Mucosa of gallbladder (tissue), 1 donor: ENCODE measurements at regions not wholly inside any gene's neighbourhood (a gene's known extent, or its start where the extent isn't known, plus 50 kb on each side); places are given as distances from the start of the nearest gene placed in this dataset.

ENCODE experiments used
- DNase-seq: peaks from one replicate; pipeline ENCODE4 v3.0.0-alpha.2; 2020; ENCODE audit warnings: low spot score
- donor health status: DM: no; HTN: no; CAD: no.

DNA sequence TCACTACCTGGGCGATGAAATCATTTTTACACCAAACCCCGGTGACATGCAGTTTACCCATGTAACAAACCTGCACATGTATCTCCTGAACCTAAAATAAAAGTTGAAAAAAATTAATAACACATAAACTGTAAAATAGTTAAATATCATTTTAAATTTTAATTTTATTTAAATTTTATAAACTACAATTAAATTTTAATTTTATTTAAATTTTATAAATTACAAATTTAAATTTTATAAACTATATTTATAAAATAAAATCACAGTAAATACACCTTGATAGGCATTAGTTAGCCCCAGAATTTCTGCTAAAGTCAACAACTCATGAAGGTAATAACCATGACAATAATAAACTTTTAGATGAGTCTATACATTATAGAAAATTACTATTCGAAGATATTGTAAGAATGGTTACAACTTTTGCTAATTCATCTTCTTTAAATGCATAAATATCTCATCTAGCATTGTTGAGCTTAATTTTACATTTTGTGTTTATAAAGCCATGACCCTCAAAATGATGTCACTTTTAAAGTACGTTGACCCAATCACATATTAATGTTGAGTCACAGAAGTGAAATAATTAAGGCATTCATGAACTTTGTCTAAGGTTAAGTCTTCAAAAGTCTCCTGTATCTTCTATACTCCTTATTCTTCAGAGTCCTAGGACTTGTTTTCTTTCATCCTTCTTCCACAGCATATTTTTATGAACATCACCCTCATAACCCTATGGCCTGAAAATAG, 755.8 kb upstream of the LCORL start:
- DNase-seq: no peak

DNA sequence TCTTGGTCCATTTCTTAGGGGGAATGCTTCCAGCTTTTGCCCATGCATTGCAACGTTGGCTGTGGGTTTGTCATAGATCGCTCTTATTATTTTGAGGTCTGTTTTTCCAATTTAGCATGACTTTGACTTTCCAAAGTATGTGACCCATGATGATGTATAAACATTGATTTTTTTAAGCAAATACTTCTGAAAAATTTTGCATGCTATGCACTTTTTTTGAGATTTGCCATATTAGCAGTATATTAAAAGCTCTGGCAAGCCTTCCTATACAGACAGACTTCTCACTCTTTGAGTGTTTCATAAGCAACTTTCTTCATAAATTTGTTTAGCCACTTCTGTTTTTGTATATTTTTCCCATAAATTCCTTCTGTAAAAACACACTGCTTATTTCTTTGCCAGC, 746.4 kb upstream of the LCORL start:
- DNase-seq: no peak

DNA sequence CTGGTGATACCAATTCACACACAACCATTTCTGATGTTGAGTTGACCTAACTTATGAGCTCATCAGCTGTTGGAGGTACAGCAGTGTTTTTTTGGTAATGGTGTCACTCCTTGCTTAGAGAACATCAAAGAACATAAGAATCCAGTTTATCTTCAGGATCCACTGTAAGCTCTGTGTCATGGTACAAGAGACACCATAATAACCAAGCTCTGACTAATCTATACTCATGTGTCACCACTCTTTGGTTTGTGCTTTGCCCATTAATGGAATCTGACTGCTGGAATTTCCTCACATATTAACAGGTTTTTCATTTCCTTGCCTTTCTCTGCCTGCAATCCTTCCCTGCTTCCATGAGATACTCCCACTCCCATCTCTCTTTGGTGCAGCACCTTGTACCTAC, 735.1 kb upstream of the LCORL start:
- no peak for DNase-seq

DNA sequence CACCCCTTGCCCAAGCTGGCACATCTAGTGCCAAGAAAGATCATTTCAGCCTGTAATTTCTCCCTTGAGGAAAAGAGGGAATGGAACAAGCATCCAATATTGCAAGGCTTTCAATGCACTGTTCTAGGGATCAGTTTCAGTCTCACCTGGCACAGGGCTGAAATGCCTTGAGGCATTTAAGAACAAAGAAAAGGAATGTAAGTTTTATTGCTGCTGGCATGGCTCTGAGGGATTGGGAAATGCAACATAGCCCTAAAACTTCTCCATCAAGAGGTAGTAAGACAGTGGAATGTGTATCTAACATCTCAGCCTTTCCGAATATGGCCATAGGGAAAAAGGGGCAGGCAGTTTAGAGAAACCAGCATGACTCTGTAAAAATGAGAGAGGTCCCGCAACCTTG, 732.6 kb upstream of the LCORL start:
- DNase-seq: no peak

DNA sequence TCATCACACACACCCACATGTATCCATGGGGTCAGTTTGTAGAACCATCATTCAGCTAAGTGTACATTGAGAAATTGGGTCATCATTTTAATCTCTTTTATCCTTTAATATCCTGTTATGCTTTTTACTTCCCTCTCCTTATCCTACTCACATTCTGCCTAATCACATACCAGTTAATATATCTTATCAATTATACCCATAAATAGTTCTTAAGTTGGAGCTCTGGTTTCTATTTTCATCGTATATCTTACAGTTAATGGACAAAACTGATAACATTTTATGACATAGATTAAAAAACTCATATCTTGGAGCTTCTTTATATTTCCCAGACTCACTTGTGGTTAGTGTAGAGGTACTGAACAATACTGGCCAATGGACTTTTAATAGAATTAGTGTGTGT, 729.5 kb upstream of the LCORL start:
- no peak for DNase-seq

DNA sequence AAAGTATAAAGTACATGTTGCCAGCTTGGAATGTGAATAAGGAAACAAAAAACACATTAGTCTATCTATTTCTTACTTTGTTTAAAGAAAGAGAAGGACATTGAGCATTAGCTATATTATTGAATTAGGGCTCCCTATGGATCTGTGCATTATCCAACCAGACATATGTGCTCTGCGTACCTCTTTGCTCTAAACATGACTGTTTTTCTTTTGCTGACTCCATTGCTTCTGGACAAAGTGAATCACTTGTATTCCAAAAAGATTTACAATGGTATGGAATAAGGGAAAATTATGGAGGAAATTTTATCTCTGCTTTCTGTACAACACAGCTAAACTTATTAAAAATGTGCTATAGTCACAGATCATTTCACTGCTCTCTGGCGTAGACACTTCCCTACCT, 727.8 kb upstream of the LCORL start:
- no peak for DNase-seq

DNA sequence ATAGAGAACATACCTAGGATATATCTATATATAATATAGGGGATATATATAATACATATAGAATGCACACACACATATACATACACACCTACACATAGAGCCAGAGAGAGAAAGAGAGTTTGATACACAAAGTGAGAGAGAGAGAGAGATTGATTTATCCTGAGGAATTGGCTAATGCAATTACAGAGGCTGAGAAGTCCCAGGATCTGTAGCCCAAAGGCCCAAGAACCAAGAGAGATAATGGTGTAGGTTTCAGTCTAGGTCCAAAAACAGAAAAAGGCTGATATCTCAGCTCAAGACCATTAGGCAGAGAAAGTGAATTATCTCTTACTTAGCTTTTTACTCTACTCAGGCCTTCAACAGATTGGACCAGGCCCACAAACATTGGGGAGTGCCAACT, 715.0 kb upstream of the LCORL start:
- DNase-seq: no peak

DNA sequence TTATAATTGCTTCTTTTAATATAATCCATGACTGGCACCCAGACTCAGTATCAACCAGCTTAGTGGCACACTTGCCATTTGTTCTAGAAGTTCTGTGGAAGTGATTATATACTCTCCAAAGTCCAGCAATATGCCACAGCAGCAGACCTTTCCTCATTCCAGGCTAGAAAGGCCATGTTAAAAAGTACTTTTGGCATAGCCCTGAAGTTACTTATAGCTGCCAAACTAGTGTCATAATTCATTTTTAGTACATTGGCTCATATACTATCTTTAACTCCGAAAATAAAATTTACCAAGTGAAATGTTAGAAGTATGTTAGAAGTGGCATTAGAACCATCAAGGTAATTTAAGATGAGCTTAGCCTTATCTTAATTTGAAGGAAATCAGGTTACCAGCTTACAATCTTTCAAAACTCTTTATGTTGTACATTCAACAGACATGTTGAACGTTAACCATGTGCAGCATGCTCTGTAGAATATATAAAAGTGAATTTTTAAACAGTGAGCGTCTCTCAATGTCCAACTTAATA, 714.2 kb upstream of the LCORL start:
- no peak for DNase-seq

DNA sequence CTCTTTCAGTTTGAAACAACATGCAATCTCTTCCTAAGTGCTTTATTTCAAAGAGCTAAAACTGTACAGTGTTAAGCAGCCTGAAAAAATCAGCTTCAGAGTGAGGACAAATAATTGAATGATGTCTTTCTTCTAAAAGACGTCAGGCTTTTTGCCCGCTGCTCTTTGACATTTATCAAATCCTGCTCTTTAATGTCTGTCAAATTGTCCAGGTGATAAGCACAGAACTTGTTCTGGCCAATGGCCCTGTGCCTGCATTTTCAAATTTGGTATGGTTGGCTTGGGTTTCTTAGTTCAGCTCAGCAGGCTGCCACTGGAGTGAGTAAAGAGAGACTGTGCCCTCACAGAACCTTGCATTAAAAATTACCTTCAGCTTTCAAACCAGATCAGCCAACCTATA, 712.9 kb upstream of the LCORL start:
- DNase-seq: no peak

DNA sequence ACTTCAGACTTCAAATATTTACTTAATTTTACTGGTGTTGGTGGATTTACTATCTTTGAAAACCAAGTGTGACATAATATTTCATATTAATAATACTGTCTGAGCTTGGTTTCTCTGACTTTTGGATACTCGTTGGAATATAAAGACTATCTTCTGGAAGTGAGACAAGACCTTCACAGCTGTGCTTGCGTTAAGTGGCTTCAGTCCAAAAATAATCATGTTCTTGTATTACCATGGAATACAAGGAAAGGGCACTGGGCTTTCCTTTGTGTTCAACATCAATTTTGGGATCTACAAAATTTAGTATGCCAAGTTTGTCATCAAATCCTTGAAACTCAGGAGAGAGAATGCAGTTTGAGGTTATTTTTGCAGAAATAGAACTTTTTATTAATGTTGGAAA, 712.4 kb upstream of the LCORL start:
- DNase-seq: no peak

DNA sequence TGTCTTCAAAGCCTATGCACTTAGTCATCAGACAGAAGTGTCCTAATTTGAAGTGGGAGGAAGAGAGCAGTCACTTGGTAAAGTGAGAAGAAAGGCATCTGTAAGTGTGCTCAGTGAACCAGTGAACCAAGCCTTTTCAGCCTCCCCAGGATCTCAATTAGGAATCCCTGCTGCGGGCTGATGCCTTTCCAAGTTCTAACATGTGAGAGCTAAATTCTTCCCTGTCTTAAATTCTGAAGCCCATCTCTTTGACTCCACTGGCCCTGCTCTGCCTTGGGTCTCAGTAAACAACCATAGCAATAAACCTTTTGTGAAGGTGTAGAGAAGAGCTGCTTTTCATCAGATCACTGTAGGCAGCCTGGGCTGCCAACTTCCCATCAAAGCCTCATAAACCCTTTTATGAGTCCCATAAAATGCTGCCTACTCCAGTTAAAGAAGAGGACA, 701.2 kb upstream of the LCORL start:
- no peak for DNase-seq

DNA sequence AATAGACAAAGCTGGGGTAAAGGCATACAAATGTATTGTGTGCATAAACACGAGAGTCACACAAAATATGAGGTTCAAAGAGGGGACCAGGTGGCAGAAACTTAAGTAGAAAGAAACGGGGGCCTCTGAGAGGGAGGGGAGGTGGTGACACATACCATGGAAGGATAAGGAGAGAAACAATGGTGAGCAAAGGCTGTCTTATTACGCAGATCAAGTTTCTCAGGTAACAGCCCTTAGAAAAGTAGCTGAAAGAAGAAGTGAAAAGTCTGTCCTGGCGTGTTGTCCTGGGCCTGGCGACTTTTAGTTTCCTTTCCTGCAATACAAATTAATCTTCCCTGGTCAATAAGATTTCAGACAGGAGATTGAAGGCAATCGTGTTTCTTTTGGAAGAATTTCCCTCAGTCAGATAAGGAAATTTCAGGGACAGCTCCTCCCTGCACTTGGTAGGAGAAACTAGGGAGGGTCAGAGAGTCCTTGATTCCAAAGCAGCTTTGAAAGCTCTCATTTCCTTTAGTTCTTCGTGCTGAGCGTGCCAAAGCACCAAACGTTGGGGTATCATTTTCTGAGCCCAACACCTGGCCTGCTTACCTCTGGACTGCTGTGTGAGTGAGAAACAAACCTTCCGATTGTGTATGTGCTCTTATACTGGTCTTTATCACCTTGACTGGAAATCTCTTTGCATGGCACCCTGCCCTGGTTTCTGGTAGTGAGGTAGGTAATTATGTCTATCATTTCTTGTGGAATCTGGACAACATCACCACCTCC, 676.7 kb upstream of the LCORL start:
- no peak for DNase-seq

DNA sequence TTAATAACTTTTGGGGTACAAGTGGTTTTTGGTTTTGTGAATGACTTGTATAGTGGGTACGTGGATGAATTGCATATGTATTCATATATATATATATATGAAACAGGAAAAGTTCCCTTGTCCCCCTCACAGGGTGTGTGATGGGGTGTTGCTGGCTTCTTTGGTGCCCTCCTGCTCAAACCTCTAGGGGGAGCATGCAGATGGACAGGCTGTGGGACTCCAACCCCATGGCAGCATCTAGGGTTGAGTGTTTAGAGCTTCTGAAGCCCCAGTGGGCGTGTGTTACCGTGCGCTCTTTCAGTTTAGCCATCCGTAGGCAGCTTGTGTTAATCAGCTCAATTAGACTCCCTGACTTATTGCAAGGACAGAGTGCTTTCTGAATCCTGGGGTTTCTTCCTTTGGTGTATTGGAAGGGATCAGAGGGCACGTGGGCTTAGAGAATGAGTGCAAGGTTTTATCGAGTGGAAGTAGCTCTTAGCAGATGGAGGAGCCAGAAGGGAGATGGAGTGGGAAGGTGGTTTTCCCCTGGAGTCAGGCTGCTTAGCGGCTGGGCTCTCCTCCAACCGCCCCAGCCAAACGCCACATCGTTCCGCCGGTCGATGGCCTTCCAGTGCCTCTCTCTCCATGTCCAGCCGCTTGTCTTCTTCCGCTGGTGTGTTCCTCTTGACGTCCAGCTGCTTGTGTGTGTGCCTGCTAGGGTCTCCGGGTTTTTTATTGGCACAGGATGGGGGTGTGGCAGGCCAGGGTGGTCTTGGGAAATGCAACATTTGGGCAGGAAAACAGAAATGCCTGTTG, 674.4 kb upstream of the LCORL start:
- no peak for DNase-seq

DNA sequence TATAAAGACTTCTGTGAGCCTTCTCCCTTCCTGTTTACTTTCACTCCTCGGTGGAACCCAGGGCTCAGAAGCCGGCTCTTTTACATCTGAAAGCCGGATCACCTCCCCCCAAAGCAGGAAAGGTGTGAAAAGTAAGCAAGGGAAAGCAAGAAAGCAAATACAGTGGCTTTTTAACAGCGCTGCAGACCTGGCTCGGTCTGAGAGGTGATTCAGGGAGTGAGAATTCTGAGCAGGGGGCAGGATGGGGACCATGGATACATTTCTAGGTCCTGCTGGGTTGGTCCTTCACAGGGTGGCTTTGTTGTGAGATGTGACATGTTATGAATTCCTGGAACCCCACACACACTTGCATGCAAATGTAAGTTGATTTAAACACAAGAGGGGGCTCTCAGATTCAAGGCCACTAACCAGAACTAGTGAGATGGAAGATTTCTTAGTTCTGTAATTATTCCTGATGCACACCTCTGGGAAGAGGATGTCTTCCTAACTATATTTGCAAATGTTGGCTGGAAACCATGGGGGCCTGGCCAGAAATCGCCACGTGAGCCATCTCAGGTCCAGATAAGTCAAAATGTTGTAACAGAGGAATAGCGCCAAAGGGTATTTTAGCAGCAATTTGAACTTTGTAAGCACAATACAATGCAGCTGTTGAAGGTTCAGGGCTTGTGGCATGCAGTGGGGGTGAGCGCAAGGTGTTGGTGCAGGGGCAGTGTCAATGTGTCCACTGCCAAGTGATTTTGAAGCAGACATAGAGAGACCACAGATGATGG, 670.1 kb upstream of the LCORL start:
- DNase-seq: no peak

DNA sequence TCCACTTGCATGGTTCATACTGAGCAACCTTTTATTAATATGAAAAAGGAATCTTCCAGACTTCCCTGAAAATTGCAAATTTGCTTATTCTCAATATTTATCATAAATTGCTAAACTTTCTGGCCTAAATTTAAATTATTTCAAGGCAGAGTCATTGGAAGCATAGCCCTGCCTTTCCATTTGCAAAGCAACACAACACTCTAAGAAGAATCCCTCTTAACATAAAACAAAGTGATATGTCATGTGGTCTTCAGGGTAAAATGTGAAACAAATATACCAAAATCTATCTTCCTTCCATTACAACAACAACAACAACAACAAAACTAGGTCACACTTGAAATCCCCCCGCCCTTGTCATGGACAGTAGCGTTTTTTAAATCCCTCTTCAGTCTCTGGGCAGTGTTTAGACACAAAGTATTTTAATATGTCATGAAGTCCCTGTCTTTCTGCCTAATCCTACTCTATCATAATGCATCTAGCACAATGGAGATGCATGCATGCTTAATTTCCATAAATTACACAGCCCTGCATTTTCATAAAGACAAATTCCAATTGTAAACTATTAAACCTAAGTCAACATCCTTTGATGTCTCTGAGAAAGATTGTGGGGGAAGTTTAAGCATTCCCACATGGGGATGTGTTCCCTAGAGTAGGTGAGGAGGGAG, 668.9 kb upstream of the LCORL start:
- no peak for DNase-seq

DNA sequence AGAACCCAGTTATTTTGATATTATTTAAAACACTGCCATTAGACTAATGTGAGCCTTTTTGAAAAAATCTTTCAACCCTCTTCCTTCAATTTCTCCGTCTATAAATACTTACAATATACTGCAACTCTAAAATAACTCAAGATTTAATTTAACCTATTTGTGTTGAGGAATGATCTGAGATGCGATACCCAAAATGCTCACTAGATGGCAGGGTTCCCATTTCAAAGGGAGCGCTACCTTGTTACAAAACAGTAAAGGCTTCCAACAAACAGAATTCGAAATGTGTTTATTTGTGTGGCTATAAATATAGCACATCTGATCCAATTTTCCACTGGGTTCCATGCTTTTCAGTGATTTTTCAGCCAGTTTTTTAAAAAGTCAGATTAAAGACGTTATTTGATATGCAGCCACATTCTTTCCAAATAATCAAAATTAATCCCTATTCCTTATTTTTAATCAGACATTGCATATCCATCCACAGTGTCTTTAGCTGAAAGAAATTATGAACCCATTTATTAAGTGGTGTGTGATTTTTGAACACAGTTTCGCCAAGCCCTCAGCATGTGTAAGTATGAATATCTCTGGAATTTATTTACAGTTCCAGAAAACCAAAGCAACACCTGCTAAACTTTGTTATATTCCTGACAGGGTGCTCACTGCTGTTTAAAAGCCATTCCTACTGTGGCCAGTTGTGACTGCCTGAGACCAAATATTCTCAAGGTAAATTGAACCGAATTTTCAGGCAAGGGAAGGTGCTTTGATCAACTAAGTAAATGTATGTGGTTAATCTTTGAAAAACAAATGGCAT, 668.0 kb upstream of the LCORL start:
- DNase-seq: peak; percentile 70

DNA sequence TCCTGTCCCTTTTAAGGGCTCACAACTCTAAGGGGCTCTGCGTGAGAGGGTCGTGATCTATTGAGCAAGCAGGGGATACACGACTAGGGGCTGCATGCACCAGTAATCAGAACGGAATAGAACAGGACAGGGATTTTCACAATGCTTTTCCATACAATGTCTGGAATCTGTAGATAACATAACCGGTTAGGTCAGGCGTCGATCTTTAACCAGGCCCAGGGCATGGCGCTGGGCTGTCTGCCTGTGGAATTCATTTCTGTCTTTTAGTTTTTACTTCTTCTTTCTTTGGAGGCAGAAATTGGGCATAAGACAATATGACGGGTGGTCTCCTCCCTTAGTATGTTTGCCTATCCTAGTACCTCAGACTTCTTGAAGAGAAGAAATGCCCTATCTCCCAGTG, 666.8 kb upstream of the LCORL start:
- peak; percentile 31 for DNase-seq

DNA sequence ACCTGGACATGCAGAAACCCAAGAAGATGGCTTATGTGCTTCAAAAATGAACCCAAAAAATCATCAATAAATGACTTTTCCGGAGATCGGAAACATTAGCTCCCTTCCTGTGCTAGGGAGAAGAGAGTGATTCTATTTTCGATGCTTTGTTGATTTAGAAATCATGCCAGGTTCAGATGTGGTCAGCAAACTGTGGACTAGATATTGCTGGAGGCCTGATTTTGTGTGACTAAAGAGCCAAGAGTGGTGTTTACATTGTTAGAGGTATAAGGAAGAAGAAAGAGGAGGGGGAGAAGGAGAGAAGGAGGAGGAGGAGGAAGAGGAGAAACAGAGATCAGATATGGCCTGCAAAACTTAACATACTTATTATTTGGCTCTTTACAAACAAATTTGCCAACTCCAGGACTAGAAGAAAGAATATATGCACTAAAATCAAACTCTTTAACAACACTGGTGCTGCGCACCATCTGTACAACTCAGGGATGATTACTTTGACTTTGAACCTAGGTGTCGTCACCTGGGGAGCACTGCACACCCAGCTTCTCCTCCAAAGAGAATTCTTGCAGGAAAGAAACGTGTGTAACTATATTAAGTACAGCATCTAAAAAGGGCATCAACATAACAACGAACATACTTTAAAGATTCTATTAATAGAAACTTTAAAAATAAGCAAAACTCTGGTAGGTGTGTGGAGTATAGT, 664.9 kb upstream of the LCORL start:
- no peak for DNase-seq

DNA sequence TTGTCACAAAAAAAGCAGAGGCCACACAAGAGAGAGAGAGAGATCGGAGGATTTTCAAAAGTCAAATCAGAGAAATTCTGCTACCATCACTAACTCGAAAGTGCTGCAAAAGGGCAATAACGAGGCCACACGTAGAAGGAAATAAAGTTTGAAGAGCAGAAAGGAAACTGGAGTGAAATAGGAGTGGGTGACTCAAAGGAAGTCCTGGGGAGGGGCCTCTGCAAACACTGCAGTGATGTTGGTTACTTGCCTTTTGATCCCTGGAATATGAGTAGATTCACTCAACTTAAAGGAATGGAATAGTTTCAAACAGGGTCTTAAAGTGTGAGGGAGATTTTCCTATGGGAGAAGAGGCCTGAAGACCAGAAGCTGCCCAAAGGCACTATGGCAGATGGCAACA, 663.4 kb upstream of the LCORL start:
- DNase-seq: no peak

DNA sequence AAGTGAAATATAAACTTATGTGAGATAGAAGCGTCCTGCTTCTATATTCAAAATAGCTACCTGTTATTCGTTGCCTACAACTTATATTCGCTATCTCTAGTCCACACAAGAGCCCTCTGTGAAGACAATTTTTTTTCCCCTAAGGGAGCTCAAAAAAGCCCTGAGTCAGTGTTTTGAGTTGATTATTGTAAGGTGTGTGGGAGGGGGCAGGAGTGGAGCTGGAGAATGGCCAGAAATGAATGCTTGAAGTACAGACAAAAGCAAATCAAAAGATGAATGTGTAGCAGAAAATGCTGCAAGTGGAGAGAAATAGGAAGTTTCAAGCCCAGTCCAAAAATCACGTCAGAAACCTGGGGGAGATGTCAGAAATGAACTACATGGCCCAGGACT, 655.0 kb upstream of the LCORL start:
- DNase-seq: no peak
